HG03558 (cell line): ENCODE measurements at regions not wholly inside any gene's neighbourhood (a gene's known extent, or its start where the extent isn't known, plus 50 kb on each side); places are given as distances from the start of the nearest gene placed in this dataset.
"Not testable (repeated sequence)": the region's sequence is repeated elsewhere in the genome, so short reads cannot be mapped to it uniquely, and the experiment has no call there.

Source experiments
- ATAC-seq: cut with Tn5 transposase; IDR thresholded peaks from one replicate; pipeline ENCODE4 v1.9.1; 2021; ENCODE audit warnings: moderate number of reproducible peaks; ENCODE audit not compliant: unreplicated experiment; ENCODE audit errors: extremely low read depth

DNA sequence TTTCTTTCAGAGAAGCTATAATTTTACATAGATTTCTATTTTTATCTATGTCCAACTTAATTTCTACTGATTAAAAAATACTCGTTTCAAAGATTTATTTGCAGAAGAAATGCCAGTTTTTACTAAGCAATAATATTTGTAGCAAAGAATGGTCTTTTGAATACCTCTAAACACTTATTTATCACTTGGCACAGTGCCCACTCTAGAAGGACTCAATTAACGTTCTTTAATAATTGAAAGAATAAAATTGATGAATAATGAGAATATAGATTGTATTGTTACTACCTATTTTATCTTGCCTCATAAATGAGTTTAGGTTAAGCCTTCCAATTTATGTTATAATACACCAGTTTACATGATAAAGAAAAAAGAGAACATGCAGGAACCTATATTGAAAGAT, 889.7 kb upstream of the CDH9 start:
- no peak for ATAC-seq

DNA sequence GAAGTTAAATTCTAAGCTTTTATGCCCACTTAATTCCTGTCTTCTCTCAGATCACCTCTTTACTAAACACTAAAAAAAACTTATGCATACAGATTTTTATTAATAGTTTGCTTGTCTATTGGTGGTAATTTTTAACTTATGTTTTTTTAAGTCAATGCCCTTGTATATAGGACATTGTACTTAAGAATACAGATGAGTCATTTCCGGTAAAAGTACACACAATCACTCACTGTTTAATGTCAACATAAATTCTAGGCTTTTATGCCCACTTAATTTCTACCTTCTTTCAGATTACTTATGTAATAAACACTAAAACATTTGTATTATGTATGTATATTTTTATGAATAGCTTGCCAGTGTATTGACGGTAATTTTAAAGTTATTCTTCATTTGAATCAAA, 872.8 kb upstream of the CDH9 start:
- ATAC-seq = no peak

DNA sequence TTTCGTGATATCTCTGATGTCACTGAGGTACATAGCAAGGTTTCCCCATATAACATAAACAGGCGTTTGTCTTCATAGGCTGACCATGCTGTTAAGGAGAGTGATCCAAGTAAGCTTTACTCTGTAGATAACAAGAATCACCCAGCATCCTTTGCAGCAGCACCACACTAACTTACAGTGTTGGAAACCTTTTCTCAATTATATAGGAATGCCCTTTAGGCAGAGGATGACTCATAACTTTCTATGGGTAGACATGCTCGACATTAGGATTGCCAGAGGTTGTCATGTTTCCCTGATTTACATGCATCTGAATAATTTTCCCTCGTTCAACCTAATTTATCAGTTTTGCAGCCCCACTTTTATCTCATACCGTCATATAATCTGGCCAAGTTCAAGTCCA, 870.0 kb upstream of the CDH9 start:
- no peak for ATAC-seq

DNA sequence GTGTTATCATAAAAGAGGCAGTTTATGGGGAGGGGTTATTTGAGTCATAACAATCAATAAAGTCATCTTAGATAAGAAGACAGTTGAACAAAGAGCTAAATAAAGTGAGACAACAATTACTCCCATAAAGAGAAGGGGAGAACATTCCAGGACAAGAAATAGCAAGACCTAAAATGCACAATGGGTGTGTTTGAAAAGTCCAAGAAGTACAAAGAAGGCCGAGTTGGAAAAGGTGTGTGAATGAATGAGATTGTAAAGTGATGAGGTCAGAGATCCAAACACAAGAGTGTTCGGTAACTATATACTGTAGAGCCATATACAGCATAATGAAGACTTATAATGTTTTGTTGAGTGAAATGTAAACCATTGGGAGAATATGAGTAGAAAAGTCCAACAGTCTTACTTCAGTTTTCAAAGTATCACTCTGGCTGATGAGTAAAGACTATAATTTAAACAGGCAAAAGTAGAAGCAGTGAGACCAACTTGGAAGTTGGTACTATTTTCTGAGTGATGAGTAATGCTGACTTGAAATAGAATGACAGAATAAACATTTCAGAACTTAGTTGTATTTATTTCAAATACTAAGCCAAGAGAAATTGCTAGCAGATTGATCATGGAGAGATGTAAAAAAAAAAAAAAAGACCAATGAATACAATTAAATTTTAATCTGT, 868.7 kb upstream of the CDH9 start:
- no peak for ATAC-seq

DNA sequence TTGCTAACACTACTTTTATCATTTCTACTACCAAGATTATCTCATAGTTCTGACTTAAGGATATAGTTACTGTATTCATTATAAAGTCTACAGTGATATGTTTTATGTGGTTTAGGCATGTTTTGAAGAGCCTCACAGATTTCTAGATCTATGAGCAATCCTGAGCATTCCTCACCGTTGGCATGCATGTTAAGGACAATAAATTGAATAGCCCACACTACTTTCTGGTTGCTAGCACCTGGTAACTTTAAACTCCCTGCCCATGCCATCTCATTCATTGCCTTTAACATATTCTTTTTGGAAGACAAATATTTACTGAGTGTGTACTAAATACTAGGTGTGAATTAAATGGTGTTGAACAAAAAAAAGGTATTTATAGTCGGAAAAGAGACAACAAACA, 868.1 kb upstream of the CDH9 start:
- no peak for ATAC-seq

DNA sequence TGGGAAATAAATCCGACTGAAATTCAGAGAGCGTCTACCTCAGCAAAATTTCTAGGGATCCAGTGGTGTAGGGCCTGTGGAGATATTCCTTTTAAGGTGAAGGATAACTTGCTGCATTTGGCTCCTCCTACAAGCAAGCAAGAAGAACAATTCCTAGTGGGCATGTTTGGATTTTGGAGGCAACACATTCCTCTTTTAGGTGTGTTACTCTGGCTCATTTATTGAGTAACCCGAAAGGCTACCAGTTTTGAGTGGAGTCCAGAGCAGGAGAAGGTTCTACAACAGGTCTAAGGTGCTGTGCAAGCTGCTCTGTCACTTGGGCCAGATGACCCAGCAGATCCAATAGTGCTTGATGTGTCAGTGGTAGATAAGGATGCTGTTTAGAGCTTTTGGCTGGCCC, 862.4 kb upstream of the CDH9 start:
- ATAC-seq = no peak

DNA sequence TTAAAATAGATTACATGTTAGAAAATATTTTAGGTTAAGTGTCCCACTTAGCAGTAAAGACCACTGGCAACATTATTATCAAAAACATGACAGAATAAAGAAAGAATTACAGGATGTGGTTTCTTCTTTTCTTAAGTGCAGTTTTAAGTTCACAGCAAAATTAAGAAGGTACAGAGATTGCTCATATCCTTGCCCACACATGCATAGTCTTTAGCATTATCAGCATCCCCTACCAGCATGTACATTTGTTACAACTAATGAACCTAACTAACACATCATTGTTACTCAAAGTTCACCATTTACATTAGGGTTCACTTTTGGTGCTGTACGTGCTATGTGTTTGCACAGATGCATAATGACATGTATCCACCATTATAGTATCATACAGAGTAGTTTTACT, 837.7 kb upstream of the CDH9 start:
- no peak for ATAC-seq

DNA sequence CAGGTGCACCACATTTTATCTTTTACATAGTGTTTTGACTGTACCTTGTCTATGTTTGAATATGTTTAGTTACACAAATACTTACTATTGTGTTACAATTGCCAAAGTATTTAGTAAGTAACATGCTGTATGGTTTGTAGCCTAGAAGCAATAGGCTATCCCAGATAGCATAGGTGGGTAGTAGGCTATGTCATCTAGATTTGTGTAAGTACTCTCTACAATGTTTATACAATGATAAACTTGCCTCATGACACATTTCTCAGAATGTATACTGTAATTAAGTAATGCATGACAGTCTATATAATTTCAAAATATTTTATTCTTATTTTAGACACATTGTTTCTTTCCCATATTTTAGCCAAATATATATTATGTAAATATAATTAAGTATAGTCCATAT, 836.8 kb upstream of the CDH9 start:
- no peak for ATAC-seq

DNA sequence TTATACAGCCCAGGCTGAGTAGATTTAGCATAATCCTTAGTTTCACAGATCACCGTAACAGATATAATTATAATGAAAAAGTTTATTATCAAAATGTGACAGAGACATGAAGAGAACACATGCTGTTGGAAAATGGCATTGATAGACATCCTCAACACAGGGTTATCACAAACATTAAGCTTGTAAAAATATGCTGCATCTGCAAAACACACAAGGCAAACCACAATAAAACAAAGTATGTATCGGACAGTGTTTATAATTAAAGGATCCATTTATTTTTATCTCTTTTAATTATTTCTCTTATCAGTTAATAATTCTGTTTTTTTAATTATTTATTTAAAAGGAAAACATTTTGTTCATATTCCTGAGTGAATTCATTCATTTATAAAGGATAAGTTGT, 829.9 kb upstream of the CDH9 start:
- no peak for ATAC-seq

DNA sequence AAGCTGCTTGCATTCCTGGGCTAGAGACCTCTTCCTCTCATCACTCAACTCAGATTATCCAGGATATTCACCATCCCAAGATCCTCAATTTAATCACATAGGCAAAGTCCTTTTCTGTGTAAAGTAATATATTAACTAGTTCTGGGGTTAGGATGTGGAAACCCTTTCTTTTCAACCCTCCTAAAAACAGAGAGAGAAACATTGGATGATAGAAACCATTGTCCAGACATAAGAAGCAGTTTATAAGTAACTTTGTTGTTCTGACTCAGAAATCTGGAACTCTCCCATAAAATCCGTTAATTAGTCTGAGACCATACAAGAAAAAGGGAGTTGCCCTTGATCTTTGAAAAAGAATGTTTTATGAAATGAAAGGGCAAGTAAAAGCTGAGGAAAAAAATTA, 817.1 kb upstream of the CDH9 start:
- no peak for ATAC-seq

DNA sequence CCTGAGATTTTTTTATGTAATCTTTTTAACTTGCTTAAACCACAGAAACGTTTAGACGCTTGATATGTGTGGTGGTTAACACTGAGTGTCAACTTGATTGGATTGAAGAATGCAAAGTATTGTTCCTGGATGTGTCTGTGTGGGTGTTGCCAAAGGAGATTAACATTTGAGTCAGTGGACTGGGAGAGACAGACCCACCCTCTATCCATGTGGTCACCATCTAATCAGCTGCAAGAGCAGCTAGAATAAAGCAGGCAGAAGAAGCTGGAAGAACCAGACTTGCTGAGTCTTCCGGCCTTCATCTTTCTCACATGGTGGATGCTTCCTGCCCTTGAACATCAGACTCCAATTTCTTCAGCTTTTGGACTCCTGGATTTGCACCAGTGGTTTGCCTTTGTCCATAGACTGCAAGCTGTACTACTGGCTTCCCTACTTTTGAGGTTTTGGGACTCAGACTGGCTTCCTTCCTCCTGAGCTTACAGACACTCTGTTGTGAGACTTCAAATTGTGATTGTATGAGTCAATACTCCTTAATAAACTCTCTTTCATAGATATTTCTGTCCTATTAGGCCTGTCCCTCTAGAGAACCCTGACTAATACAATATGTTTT, 816.0 kb upstream of the CDH9 start:
- no peak for ATAC-seq

DNA sequence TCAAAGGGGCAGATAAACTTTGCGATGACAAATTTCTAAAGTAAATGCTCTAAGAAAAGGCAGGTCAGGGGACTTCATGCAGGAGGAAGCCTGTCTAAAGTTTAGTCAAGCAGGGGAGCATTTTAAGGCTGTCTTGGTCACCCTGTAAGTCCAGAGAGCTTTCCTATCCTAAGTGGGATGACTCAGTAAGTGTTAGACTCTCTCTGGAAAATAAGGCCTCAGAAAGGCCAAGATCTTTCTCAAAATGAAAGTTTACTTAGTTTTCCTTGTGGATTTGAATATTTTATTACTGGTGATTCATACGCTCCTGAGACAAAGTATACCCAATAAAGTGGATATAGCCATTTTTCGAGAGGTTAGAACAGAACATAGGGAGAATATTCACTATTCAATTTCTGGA, 806.9 kb upstream of the CDH9 start:
- no peak for ATAC-seq

DNA sequence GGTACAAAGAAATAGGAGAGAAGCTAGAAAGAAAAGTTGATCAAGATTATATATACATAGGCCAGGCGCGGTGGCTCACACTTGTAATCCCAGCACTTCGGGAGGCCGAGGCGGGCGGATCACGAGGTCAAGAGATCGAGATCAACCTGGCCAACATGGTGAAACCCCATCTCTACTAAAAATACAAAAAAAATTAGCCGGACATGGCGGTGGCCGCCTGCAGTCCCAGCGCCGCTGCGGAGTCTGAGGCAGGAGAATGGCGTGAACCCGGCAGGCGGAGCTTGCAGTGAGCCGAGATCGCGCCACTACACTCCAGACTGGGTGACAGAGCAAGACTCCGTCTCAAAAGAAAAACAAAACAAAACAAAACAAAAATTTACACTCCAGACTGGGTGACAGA, 798.3 kb upstream of the CDH9 start:
- ATAC-seq = not testable (repeated sequence)

DNA sequence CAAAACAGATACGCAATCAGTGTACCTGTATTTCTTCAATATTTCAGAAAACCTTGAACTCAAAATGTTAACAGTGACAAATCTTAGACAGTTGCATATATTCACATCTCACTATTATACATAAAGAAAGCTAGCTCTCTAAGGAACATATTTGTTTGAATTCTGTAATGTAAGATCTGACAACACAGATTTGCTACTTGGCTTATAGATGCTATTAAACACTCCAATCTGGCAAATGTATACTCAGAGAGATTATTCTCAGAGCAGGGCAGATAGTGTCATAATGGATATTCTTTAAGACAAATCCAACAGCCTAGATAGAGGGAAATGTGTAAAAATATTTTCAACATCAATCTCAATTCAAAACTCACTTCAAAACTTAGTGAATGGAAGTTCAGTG, 794.5 kb upstream of the CDH9 start:
- no peak for ATAC-seq

DNA sequence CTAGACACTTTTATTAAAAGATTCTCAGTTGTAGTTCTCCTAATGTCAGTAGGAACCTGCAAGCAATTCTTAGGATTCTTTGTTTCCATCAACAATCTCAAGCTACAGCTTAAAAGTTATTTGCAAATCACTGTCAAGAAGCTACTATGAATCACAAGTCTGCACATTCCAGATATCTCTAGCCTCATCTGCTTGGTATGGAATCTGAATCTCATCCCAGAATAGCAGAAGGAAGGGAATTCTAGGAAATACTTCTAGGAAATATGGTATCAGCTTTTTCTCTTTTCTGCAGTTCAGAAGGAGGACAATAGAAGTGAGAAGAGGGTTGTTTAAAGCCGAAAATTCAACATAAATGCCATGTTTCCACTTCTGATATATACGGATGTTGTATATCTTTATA, 792.2 kb upstream of the CDH9 start:
- no peak for ATAC-seq

DNA sequence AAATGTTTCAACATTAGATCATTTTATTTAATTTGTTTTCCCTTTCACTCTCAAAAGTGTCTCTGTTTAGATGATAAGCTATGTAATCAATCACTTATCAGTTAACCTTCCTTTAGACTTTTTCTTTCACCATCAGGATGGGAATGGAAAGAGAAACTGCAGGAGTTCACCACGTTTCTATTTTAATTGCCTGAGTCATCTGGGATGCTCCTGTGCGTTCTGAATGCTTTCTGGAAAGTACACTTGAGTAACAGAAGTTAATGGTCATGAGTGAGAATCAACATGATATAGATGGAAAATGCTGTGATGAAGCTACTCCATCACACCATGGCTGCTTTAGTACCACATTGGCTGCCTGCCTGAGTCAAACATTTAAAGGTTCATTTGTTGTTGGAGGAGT, 783.3 kb upstream of the CDH9 start:
- no peak for ATAC-seq

DNA sequence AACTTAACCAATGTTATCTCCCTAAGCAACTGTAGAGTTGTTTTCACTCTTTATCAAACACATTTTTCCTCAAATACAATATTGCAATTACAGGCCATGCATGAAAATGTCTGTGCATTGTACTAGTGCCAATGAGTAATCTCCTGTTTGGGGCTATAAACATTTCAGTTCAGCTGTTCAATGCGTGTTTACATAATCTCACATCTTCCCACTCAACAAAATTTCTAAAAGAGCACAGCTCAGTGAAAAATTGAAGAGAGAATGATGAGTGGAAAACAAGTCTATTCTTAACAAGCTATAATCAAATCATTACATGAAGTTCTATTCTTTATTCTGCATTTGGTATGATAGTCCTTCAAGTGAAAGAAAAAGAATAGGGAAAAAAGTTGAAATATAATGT, 780.5 kb upstream of the CDH9 start:
- no peak for ATAC-seq

DNA sequence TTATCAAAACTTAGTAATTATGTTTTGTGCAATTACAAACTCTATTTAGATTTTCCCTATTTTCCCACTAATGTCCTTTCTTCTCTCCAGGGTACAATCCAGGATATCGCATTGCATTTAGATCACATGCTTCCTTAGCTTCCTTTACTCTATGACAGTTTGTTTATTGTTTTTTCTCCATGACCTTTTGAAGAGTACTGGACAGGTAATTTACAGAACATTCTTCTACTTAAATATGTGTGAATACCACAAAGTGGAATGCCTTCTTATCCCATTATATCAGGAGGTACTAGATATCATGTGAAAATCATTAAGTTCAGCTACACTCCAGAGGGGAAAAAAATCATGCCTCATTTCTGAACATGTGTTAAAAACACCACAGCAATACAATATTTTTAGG, 776.6 kb upstream of the CDH9 start:
- ATAC-seq = no peak

DNA sequence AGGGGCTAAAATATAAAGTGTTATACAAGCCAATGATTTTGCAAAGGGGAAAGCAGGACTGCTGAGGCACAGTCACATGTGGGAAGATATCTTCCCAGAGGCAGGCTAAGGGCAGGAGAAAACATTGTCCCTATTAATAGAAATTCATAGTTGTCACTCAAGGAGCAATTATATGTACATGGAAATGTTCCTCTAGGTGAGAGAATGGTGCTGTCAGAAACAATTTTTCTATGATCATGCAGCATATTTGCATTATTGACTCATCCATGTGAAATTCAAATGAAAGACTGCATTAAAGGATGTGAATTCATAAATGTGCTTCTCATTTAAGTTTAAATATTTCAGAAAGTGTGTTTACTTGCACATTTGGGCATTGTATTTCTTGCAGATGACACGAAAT, 775.9 kb upstream of the CDH9 start:
- ATAC-seq = no peak

DNA sequence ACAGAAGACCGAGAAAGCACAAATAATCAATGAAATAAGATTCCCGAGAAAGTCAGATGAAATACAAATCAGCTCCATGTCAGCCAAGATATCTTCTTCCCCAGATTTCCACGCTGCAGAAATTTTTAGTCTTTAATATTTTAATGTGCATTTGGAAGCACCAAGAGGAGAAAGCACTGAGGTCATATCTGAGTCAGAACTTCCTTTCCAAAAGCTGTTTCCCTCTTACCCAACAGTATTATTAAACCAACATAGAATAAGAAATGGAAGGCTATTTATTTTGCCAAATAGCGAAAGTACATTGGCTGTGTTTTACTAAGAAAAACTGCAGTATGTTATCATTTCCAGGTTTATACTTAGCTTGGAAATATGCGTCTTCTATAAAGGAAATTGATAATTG, 772.1 kb upstream of the CDH9 start:
- no peak for ATAC-seq

DNA sequence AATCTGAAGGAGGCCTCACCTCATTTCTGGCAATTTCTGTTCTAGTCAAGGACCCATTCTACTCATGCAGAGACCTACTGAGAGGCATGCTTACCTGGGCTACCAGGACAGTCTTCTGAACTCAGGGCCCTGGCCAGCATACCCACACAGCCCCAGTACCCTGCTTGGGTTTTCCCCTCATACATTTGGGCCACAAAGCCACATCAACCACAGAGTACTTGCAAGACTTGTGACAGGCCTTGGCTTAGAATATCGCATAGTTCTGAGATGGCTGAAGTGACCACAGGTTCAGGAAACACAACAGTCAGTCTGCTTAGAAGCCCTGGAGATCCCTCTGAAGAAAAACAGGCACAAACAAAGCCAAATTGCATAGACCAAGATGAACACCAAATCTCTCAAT, 758.8 kb upstream of the CDH9 start:
- no peak for ATAC-seq

DNA sequence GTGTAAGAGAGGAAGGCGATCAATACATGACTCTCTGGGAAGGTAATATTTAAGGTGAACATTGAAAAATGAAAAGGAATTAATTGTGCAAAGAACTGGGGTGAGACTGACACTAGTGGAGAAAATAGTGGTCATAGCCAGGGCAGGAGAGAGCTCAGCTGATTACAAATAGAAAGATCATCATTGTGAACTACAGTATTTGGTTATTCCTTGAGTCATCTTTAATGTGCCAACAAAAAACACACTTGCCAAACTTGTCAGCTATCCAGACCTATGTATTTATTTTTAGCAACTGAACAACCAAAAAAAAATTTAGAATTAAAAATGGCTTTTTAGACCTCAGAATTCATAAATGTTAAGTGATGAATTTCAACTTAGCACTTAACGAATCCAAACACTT, 749.8 kb upstream of the CDH9 start:
- no peak for ATAC-seq

DNA sequence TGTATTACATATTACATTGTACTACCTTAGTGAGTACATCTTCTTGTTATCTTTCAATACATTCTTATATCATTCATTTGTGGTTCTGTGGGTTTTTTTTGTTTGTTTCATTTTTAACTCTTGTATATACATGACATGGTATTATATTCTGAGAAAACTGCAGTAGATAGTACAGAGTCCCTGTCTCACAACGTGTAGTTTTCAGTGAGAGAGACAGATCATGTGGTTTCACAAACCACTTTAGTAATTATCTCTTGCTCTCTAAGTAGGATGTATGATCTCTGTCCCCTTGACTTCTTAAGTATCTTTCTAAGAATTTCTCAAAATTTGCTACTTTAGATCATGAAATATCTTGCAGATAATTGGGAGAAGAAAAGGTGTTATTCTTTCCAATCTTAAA, 745.9 kb upstream of the CDH9 start:
- no peak for ATAC-seq
